ENCODE measurements at regions not wholly inside any gene's neighbourhood (a gene's known extent, or its start where the extent isn't known, plus 50 kb on each side); places are given as distances from the start of the nearest gene placed in this dataset.

DNA sequence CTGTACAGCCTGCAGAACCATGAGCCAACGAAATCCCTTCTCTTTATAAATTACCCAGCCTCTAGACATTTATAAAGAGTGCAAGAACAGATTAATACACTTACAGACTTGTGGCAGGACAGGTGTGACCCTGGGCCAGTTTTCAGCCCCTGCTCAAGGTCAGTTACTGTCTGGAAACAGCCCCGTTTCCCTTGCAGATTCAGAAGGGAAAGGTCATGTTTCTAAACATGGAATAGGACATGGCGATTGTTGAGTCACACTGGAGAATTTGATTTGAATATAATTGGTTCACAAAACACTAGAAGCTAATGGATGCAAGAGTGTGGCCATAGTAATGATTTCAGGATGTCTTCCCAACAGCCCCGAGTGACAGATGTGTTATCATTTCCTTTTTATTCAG, 248.8 kb downstream of the DLL1 start:
- H2AK5ac ChIP-seq (ENCODE audit: low read depth, low read length), result no peak overlapping the region
- ChIA-PET POLR2A (ENCODE audit: partially characterized antibody) (no interaction called here), CTCF (ENCODE audit: partially characterized antibody) (interaction anchor here (0.7 kb wide), 1 partner anchor 74 kb away, joined by 3 read pairs; no protein-coding TSS in a partner anchor)
- no peak overlapping the region for H3K14ac ChIP-seq (ENCODE audit: insufficient read length)
- no peak overlapping the region for H2BK120ac ChIP-seq (replicated peaks; ENCODE audit: low read depth, low read length)
- H3K79me1 ChIP-seq (ENCODE audit: low read depth, low read length), result no peaks in the 10 kb centered on the region
- H2BK5ac ChIP-seq (ENCODE audit: low read depth, low read length), result no peak overlapping the region; the same call in 1 of the 2 replicates
- no peak overlapping the region for H2BK15ac ChIP-seq (ENCODE audit: low read length)
- no peaks in the 10 kb centered on the region for H3K9me3 ChIP-seq (ENCODE audit: insufficient read depth in 2 of 2, low read depth in 1 of 2, low read length in 1 of 2)
- 91% methylated on average over 4 of the region's 4 CpGs; no CpG with 5 or more reads in 1 of the 2 experiments for WGBS, 2 experiments (ENCODE audit: extremely low coverage in 1 of 2, insufficient coverage in 1 of 2, insufficient read length in 1 of 2, insufficient replicate concordance in 2 of 2, low coverage in 1 of 2, low lambda C conversion rate in 2 of 2, missing lambda C conversion rate in 1 of 2)
- no peak overlapping the region for H3K18ac ChIP-seq (ENCODE audit: extremely low read depth, low read length)
- H4K5ac ChIP-seq (ENCODE audit: insufficient read length, low read depth, low read length), result no peak overlapping the region
- H3K27me3 ChIP-seq (replicated peaks in 1 of 4; ENCODE audit: control insufficient read depth in 3 of 4, extremely low read depth in 1 of 4, insufficient read depth in 3 of 4, low read length in 3 of 4), result no peaks in the 10 kb centered on the region
- no peak overlapping the region for H4K91ac ChIP-seq (replicated peaks; ENCODE audit: insufficient read length, low read length)
- no peak overlapping the region for H2BK20ac ChIP-seq (ENCODE audit: low read length)
- no peaks in the 10 kb centered on the region for H3K23me2 ChIP-seq (ENCODE audit: low read depth, low read length)
- H3K9ac ChIP-seq (replicated peaks in 1 of 4; ENCODE audit: extremely low read depth in 1 of 4, low read depth in 3 of 4, low read length in 3 of 4), result no peak overlapping the region
- H3K4me3 ChIP-seq (ENCODE audit: extremely low read depth in 1 of 4, insufficient read depth in 2 of 4, low read depth in 3 of 4, low read length in 4 of 4), result no peak overlapping the region
- no peak overlapping the region for H3K56ac ChIP-seq (replicated peaks; ENCODE audit: insufficient read length, low read depth, low read length)
- no peaks in the 10 kb centered on the region for H3K79me2 ChIP-seq (ENCODE audit: control insufficient read depth in 1 of 2, insufficient read depth in 2 of 2, low read length in 2 of 2)
- H3K4ac ChIP-seq (replicated peaks; ENCODE audit: insufficient read length, low read depth, low read length), result no peak overlapping the region
- no peaks in the 10 kb centered on the region for H4K20me1 ChIP-seq (replicated peaks in 1 of 2; ENCODE audit: control insufficient read depth in 1 of 2, insufficient read depth in 2 of 2, low read length in 2 of 2)
- FAIRE-seq (no peak), DNase-seq (ENCODE audit: low read depth in 1 of 2, low spot score in 2 of 2) (no peak)
- no peak overlapping the region for H2BK12ac ChIP-seq (ENCODE audit: low read depth, low read length)
- H3K23ac ChIP-seq (ENCODE audit: insufficient read length), result no peak overlapping the region
- H3K4me1 ChIP-seq (replicated peaks in 1 of 4; ENCODE audit: control insufficient read depth in 3 of 4, insufficient read depth in 4 of 4, low read length in 3 of 4), result peaks cover 0 to 17% (median 9%) of the 10 kb centered on the region in 4 experiments; a peak in 6 of 7 replicates
- H2AFZ ChIP-seq (ENCODE audit: low read length), result no peak overlapping the region
- H3K27ac ChIP-seq (ENCODE audit: low read depth, low read length), result no peak overlapping the region
- no peaks in the 10 kb centered on the region for H3K36me3 ChIP-seq (ENCODE audit: control insufficient read depth in 2 of 4, insufficient read depth in 4 of 4, low read length in 3 of 4)
- H4K8ac ChIP-seq (ENCODE audit: extremely low read depth, insufficient read depth, low read length), result no peak overlapping the region
- no peak overlapping the region for H3K4me2 ChIP-seq (ENCODE audit: insufficient read depth in 1 of 2, low read depth in 2 of 2, low read length in 2 of 2)
- TF ChIP-seq BRCA1 (IDR thresholded peaks at IDR 0.05; ENCODE audit: low read depth, low read length) (no peak), CTBP2 (IDR thresholded peaks at IDR 0.05; ENCODE audit: borderline replicate concordance, insufficient read depth, insufficient read length, low read length) (no peak), TAF1 (IDR thresholded peaks at IDR 0.05; ENCODE audit: low read depth, low read length) (no peak), RBBP5 (IDR thresholded peaks at IDR 0.05; ENCODE audit: borderline replicate concordance, low read depth, low read length) (no peak), ASH2L (IDR thresholded peaks at IDR 0.05; ENCODE audit: low read length) (no peak), POU5F1 (IDR thresholded peaks at IDR 0.05; ENCODE audit: low read depth, low read length) (no peak), FOSL1 (IDR thresholded peaks at IDR 0.05; ENCODE audit: insufficient read depth, low read depth, low read length) (no peak), SAP30 (IDR thresholded peaks at IDR 0.05; ENCODE audit: insufficient read depth, insufficient replicate concordance, low read length) (no peak), CHD1 (IDR thresholded peaks at IDR 0.05; ENCODE audit: low read depth, low read length) (no peak), BCL11A (IDR thresholded peaks at IDR 0.05; ENCODE audit: low read depth in 2 of 2, low read length in 2 of 2) (no peak), HDAC6 (IDR thresholded peaks at IDR 0.05; ENCODE audit: low read depth, low read length) (no peak), SIX5 (IDR thresholded peaks at IDR 0.05; ENCODE audit: low read depth, low read length) (no peak)
- TF ChIP-seq, protein P1, sequence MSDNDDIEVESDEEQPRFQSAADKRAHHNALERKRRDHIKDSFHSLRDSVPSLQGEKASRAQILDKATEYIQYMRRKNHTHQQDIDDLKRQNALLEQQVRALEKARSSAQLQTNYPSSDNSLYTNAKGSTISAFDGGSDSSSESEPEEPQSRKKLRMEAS (IDR thresholded peaks at IDR 0.05), result no peak
- TF ChIP-seq, protein P2, sequence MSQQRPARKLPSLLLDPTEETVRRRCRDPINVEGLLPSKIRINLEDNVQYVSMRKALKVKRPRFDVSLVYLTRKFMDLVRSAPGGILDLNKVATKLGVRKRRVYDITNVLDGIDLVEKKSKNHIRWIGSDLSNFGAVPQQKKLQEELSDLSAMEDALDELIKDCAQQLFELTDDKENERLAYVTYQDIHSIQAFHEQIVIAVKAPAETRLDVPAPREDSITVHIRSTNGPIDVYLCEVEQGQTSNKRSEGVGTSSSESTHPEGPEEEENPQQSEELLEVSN (IDR thresholded peaks at IDR 0.05), result no peak

All from H1 (cell line).